Epithelial cell of esophagus (primary cell): ENCODE measurements at regions not wholly inside any gene's neighbourhood (a gene's known extent, or its start where the extent isn't known, plus 50 kb on each side); places are given as distances from the start of the nearest gene placed in this dataset.

ENCODE experiments used
- DNase-seq: peaks from one replicate; pipeline ENCODE4 v3.0.0; 2010; ENCODE audit warnings: low read depth
- H3K4me3 ChIP-seq: 2 replicates; pipeline ENCODE4 v1.5.1; 2011; ENCODE audit warnings: mild to moderate bottlenecking, low read length, control low read depth
- CTCF ChIP-seq: IDR thresholded peaks from 2 replicates; pipeline ENCODE4 v1.5.1; 2011; ENCODE audit warnings: low read depth, mild to moderate bottlenecking, low read length, control low read depth, inconsistent platforms; ENCODE audit not compliant: insufficient read depth; ENCODE audit errors: missing control alignments

GRCh38 chr4:136634121-136634520 is 898.2 kb downstream of the PCDH18 start:
- no peak for TF ChIP-seq CTCF
- no peak overlapping the region for H3K4me3 ChIP-seq
- DNase-seq, result no peak

DNA sequence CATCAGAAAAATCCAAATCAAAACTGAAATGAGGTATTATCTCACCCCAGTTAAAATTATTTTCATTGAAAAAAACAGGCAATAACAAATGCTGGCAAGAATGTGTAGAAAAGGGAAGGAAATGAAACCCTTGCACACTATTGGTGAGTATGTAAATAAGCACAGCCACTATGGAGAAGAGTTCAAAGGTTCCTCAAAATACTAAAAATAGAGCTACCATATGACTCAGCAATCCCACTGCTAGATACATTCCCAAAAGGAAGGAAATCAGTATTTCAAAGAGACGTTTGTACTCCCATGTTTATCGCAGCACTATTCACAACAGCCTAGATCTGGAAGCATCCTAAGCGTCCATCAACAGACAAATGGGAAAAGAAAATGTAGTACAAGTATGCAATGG is 932.4 kb downstream of the PCDH18 start:
- TF ChIP-seq CTCF, result no peak
- H3K4me3 ChIP-seq, result no peak overlapping the region
- no peak for DNase-seq

GRCh38 chr4:136590440-136590839 is 941.9 kb downstream of the PCDH18 start:
- H3K4me3 ChIP-seq, result no peak overlapping the region
- no peak for DNase-seq
- TF ChIP-seq CTCF, result no peak

DNA sequence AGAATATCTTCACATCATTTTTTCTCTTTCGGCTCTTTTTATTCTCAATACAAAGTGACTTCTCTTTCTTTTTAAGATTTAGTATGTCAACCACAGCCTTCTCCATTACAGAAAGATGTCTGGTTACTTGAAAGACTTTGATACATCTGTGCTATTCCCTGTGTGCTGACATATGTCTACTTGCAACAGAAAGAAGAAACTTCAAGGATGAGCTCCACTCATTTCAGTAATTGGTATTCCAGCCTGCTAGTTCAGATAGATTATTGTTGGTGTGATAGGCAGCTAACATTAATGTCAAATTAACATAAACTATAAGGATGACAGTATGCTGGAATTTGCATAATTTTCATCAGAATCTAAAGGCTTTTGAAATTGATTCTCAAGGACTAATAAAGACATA is 948.7 kb downstream of the PCDH18 start:
- H3K4me3 ChIP-seq, result no peak overlapping the region
- no peak for DNase-seq
- no peak for TF ChIP-seq CTCF

DNA sequence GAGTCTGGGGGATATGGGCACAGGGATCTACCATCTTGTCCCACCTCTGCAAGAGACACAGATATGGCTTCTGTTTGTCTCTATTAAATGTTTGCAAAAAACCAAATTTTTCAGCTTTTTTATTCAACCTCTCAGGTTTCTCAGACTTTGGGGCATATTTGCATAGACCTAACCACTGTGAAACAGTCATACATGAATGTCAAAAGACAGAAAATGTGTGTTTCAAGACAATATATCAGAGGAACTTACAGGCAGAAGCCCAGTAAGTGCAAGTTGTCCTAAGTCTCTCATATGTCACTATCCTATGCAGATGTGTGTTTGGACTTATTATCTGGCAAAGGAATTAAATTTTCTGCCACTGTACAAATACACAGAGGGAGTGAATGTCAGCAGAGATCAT is 951.2 kb downstream of the PCDH18 start:
- TF ChIP-seq CTCF, result no peak

DNA sequence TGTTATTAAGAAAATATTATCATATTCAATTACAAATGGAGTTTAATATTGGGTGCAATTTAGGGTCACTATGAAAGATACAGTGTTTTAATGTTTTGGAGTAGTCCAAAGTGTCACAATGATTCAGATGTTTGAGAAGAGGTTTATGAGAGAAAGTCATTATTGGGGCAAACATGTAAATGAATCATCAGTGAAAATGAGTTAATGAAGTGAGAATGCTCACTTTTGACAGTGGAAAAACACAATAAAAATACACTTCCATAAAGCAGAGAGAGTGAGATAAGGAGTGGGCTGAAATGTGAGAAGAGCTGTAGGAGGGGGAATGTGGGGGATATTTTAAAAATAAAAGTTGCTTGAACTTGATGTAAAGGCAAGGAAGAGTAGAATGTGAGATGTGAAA is 957.1 kb downstream of the PCDH18 start:
- H3K4me3 ChIP-seq, result no peak overlapping the region
- no peak for TF ChIP-seq CTCF
- no peak for DNase-seq

More for the DNA sequence above, 951.2 kb downstream of the PCDH18 start:
- no peak overlapping the region for H3K4me3 ChIP-seq
- DNase-seq, result no peak

DNA sequence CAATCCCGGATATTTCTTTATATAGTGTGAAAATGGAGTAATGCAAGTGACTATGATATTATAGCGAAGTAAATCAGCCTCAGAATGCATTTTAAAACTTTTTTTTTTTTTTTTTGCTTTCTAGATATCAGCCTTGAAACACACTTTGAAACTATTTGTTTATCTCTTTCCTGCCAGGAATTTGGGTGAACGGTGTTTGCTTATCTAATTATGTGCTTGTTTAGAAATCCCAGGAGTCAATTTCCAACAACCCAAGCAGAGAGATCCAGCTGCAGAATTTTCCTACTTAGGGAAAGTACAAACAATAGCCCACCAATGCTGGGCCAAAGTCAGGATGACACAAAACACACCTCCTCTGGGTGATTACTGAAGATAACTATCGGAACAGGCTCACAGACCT is 958.8 kb downstream of the PCDH18 start:
- TF ChIP-seq CTCF, result no peak
- no peak for DNase-seq

More for the DNA sequence above, 958.8 kb downstream of the PCDH18 start:
- no peak overlapping the region for H3K4me3 ChIP-seq
